Heart left ventricle (tissue), 13 donors: ENCODE measurements at regions not wholly inside any gene's neighbourhood (a gene's known extent, or its start where the extent isn't known, plus 50 kb on each side); places are given as distances from the start of the nearest gene placed in this dataset.

Experiments
- CTCF ChIP-seq, 12 donors: fragments of 200-600 bp; sonication (generic) in 4 of 12; IDR thresholded peaks; one replicate each; pipeline versions ENCODE4 v1.5.0 to v1.8.0; 2018 to 2022; ENCODE audit warnings: antibody characterized with exemption in 12 of 12, mild to moderate bottlenecking in 5 of 12
- POLR2A ChIP-seq, 2 donors: fragments of 450-650 bp; IDR thresholded peaks; one replicate each; pipeline ENCODE4 v1.6.1; 2017; ENCODE audit warnings: antibody characterized with exemption in 2 of 2, mild to moderate bottlenecking in 2 of 2, moderate library complexity in 2 of 2
- donor health status: ischemic (EF 13 %, LVEDD 7.1; RV severe dilation, severe dysfunction).
- donor health status: DM: no; HTN: yes; CAD: no.
- donor health status: DM: no; HTN: no; CAD: no.
- donor health status: ischemic (EF 25% LVEDD 6.9; RV normal size, moderate dysfunction).
- donor health status: ischemic (EF 25% LVEDD 5.7; RV mildly dilated, moderate dysfunction).
- donor health status: ischemic (EF 35%, LVEDD 5.7; RV mildly dilated, moderate dysfunction).
- donor health status: nonischemic (EF 11% LVEDD 7.7; RV severe dilation, severe dysfunction).
- donor health status: DM: yes; HTN: yes; CAD: no.
- donor health status: PGD.
- donor health status: ischemic (EF 29% LVEDD 5.4; RV normal size, mild dysfunction).
- donor health status: nonischemic (EF 23%, LVEDD 6.1; RV moderate dilation, normal function).

DNA sequence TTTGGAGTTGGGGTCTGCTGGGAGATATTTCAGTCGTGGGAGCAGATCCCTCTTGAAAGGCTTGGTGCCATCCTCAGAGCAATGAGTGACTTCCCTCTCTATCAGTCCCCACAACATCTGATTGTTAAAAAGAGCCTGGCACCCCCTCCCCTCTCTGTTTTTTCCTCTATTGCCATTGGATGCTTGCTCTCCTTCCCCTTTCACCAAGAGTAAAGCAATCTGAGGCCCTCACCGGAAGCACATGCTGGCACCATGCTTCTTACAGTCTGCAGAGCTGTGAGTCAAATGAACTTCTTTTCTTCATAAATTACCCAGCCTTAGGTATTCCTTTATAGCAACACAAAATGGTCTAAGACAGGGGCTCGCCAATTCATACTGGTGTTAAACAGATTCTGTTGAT, 99.1 kb upstream of the CCND2 start:
- no peak for TF ChIP-seq CTCF (IDR thresholded peaks at IDR 0.05)
- TF ChIP-seq POLR2A (IDR thresholded peaks at IDR 0.05), result no peak
